ENCODE measurements at regions not wholly inside any gene's neighbourhood (a gene's known extent, or its start where the extent isn't known, plus 50 kb on each side); places are given as distances from the start of the nearest gene placed in this dataset.

GRCh38 chr9:13491138-13491492 is 211.6 kb upstream of the MPDZ start:
- H3K27me3 Mint-ChIP-seq: no peaks in the 10 kb centered on the region
- no peak overlapping the region for H3K4me3 Mint-ChIP-seq
- H3K4me1 Mint-ChIP-seq: no peaks in the 10 kb centered on the region
- H3K9me3 Mint-ChIP-seq: peaks cover 8% of the 10 kb centered on the region
- ATAC-seq: no peak
- no peak overlapping the region for H3K27ac Mint-ChIP-seq
- H3K36me3 Mint-ChIP-seq: no peaks in the 10 kb centered on the region

DNA sequence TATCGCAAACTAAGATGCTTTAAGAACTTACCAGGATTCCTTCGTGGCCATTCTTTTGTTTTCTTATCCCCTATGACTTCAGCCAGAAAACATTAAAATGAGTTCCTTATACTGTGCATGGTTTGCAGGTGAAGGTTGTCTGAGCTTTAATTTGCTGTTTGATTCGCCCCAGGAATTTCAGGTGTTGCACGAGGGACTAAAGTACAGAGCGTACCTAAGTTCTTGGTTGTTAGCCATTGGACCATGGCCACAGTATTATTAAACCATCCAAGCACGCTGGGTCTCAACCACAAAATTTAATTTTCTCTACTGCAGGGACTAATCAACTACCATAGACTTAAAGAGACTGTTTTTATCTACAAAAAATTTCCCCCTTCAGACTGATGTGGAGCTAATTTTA is 208.4 kb upstream of the MPDZ start:
- no peak for ATAC-seq
- H3K4me3 Mint-ChIP-seq: no peak overlapping the region
- H3K27me3 Mint-ChIP-seq: no peaks in the 10 kb centered on the region
- no peaks in the 10 kb centered on the region for H3K36me3 Mint-ChIP-seq
- no peaks in the 10 kb centered on the region for H3K4me1 Mint-ChIP-seq
- no peak overlapping the region for H3K27ac Mint-ChIP-seq
- H3K9me3 Mint-ChIP-seq: peaks cover 4% of the 10 kb centered on the region

DNA sequence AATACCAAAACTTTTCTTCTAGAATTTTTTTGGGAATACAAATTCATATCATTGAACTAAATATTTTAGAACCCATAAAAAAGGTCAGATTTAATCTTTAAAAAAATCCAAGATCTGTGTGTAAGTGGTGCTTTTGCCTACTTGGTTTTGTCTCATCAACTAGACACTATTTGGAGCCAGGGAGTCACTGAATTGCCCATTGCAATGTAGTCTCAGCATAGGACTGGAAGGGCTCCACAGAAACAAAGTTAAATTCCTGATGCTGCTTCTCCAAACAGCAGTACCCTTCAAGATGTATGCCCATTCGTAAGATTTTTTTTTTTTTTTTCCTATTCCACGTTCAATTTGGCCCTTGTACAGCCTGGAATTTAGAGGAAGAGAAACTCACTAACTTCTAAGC is 208.0 kb upstream of the MPDZ start:
- Mint-ChIP-seq H3K4me3 (no peak overlapping the region), H3K27ac (no peak overlapping the region)

GRCh38 chr9:13487071-13487470 is 207.6 kb upstream of the MPDZ start:
- peaks cover 5% of the 10 kb centered on the region for H3K9me3 Mint-ChIP-seq
- no peak overlapping the region for H3K27ac Mint-ChIP-seq
- no peak for ATAC-seq
- no peak overlapping the region for H3K4me3 Mint-ChIP-seq
- H3K4me1 Mint-ChIP-seq: no peaks in the 10 kb centered on the region
- no peaks in the 10 kb centered on the region for H3K36me3 Mint-ChIP-seq
- H3K27me3 Mint-ChIP-seq: no peaks in the 10 kb centered on the region

More for the DNA sequence above, 208.0 kb upstream of the MPDZ start:
- Mint-ChIP-seq H3K9me3 (peaks cover 5% of the 10 kb centered on the region), H3K36me3 (no peaks in the 10 kb centered on the region), H3K27me3 (no peaks in the 10 kb centered on the region), H3K4me1 (no peaks in the 10 kb centered on the region)
- no peak for ATAC-seq

- no peak for ATAC-seq
- Mint-ChIP-seq H3K36me3 (no peaks in the 10 kb centered on the region), H3K9me3 (peaks cover 7% of the 10 kb centered on the region), H3K27me3 (no peaks in the 10 kb centered on the region), H3K27ac (no peak overlapping the region), H3K4me3 (no peak overlapping the region), H3K4me1 (no peaks in the 10 kb centered on the region)
These were observed 205.6 kb upstream of the MPDZ start for GRCh38 chr9:13485068-13485596.

DNA sequence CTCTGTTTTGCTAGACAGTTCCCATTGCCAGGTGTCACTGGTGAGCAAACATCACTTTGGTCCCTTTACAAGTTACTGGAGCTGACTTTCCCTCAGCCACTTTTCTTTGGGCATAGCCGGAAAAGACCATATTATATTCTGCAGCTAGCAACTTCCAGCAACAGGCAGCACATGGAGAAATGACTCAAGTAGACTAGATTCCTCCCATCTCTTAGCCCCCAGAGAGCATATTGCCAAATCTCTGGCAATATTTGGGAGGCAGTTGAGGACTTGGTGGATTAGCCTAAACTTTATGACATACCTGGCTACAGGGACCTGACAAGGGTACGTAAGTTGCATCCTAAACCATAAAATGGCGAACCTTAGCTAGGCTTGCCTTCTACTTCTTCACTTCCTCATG is 204.7 kb upstream of the MPDZ start:
- Mint-ChIP-seq H3K4me1 (no peaks in the 10 kb centered on the region), H3K36me3 (no peaks in the 10 kb centered on the region), H3K9me3 (peaks cover 7% of the 10 kb centered on the region), H3K4me3 (no peak overlapping the region), H3K27ac (no peak overlapping the region), H3K27me3 (no peaks in the 10 kb centered on the region)
- ATAC-seq: no peak

GRCh38 chr9:13481274-13481673 is 201.8 kb upstream of the MPDZ start:
- H3K36me3 Mint-ChIP-seq: no peaks in the 10 kb centered on the region
- ATAC-seq: no peak
- no peaks in the 10 kb centered on the region for H3K4me1 Mint-ChIP-seq
- H3K27ac Mint-ChIP-seq: no peak overlapping the region
- H3K9me3 Mint-ChIP-seq: peaks cover 13% of the 10 kb centered on the region
- no peak overlapping the region for H3K4me3 Mint-ChIP-seq
- H3K27me3 Mint-ChIP-seq: no peaks in the 10 kb centered on the region

- H3K4me1 Mint-ChIP-seq: no peaks in the 10 kb centered on the region
- no peak for ATAC-seq
- H3K36me3 Mint-ChIP-seq: no peaks in the 10 kb centered on the region
- H3K27ac Mint-ChIP-seq: no peak overlapping the region
- H3K4me3 Mint-ChIP-seq: no peak overlapping the region
- peaks cover 18% of the 10 kb centered on the region for H3K9me3 Mint-ChIP-seq
- H3K27me3 Mint-ChIP-seq: no peaks in the 10 kb centered on the region
These were observed 201.2 kb upstream of the MPDZ start for GRCh38 chr9:13480693-13481092.

DNA sequence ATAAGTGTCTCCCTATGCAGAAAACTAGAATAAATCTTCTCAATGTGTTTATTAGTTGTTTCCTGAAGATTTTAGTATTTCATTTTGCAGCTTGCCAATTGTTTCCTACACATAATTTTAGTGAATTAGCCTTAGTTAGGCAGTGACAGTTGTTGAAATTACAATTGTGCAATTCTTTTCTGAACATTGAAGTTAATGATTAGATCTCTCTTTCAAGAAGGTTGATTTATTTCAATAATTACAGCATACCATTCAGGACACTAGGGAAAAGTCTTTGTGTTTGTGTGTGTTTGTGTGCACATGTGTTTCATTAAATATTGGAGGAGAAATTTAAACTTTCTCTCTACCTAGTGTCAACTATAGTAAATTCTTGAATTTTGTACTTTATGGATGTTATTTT is 199.6 kb upstream of the MPDZ start:
- H3K4me3 Mint-ChIP-seq: no peak overlapping the region
- H3K4me1 Mint-ChIP-seq: no peaks in the 10 kb centered on the region
- ATAC-seq: no peak
- H3K27me3 Mint-ChIP-seq: no peaks in the 10 kb centered on the region
- H3K27ac Mint-ChIP-seq: no peak overlapping the region
- no peaks in the 10 kb centered on the region for H3K36me3 Mint-ChIP-seq
- peaks cover 23% of the 10 kb centered on the region for H3K9me3 Mint-ChIP-seq

GRCh38 chr9:13478639-13479038 is 199.1 kb upstream of the MPDZ start:
- Mint-ChIP-seq H3K27me3 (no peaks in the 10 kb centered on the region), H3K4me1 (no peaks in the 10 kb centered on the region)

GRCh38 chr9:13478160-13478559 is 198.7 kb upstream of the MPDZ start:
- no peak for ATAC-seq
- no peaks in the 10 kb centered on the region for H3K4me1 Mint-ChIP-seq
- no peak overlapping the region for H3K27ac Mint-ChIP-seq
- H3K36me3 Mint-ChIP-seq: no peaks in the 10 kb centered on the region
- no peak overlapping the region for H3K4me3 Mint-ChIP-seq
- peaks cover 23% of the 10 kb centered on the region for H3K9me3 Mint-ChIP-seq
- H3K27me3 Mint-ChIP-seq: no peaks in the 10 kb centered on the region

More at GRCh38 chr9:13478639-13479038, 199.1 kb upstream of the MPDZ start:
- Mint-ChIP-seq H3K36me3 (no peaks in the 10 kb centered on the region), H3K27ac (no peak overlapping the region), H3K9me3 (peaks cover 23% of the 10 kb centered on the region), H3K4me3 (no peak overlapping the region)
- no peak for ATAC-seq

DNA sequence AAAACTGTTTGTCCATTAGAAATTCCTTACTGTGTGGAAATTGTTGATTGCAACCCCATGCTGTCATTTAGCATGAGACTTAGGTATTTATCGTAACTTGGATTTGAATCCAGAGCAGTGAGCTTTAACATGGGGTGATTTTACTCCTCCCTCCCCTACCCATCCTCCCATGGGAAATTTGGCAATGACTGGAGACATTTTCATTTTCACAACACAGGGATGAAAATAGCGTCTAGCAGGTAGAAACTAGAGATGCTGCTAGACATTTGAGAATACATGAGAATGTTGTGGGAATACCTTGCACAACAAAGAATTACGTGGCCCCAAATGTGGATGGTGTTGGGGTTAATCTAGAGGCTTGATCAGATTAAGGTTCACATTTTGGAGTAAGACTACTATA is 191.3 kb upstream of the MPDZ start:
- no peaks in the 10 kb centered on the region for H3K27me3 Mint-ChIP-seq

GRCh38 chr9:13467157-13467556 is 187.7 kb upstream of the MPDZ start:
- Mint-ChIP-seq H3K4me3 (no peak overlapping the region), H3K4me1 (no peaks in the 10 kb centered on the region), H3K27me3 (no peaks in the 10 kb centered on the region), H3K9me3 (peaks cover 7% of the 10 kb centered on the region), H3K36me3 (no peaks in the 10 kb centered on the region), H3K27ac (no peak overlapping the region)
- ATAC-seq: no peak

More for the DNA sequence above, 191.3 kb upstream of the MPDZ start:
- H3K27ac Mint-ChIP-seq: no peak overlapping the region
- H3K4me1 Mint-ChIP-seq: no peaks in the 10 kb centered on the region
- ATAC-seq: no peak
- no peaks in the 10 kb centered on the region for H3K36me3 Mint-ChIP-seq
- no peak overlapping the region for H3K4me3 Mint-ChIP-seq
- peaks cover 15% of the 10 kb centered on the region for H3K9me3 Mint-ChIP-seq

DNA sequence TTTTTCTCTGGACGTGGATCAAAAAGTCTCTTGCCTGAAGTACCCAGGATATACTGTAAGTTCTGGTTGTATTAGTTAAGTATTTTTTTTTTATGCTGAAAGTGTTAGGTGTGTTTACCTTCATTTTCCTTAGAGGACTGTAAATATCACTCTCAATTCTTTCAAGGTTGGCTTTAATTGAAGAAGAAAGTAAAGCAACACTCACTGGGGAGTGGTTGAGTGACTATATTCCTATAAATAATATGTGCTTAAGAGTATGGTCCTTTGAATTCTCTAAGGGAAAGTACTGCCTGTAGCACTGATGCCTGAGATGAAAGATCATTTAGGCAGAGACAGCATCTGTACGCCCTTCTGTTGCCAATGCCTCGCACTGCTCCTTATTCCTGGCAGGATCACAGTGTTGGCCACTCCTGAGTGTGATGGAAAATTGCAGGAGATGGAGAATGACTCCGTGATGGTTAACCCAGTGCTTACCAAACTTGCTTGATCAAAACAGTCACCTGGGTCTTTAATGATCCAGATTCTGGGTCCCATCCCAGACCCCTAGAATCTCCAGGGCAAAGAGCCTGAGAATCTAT is 182.0 kb upstream of the MPDZ start:
- no peaks in the 10 kb centered on the region for H3K27me3 Mint-ChIP-seq
- H3K9me3 Mint-ChIP-seq: peaks cover 9% of the 10 kb centered on the region
- H3K4me1 Mint-ChIP-seq: no peaks in the 10 kb centered on the region
- no peak overlapping the region for H3K27ac Mint-ChIP-seq
- H3K36me3 Mint-ChIP-seq: no peaks in the 10 kb centered on the region
- H3K4me3 Mint-ChIP-seq: no peak overlapping the region
- no peak for ATAC-seq

GRCh38 chr9:13459071-13459470 is 179.6 kb upstream of the MPDZ start:
- no peaks in the 10 kb centered on the region for H3K27me3 Mint-ChIP-seq
- H3K36me3 Mint-ChIP-seq: no peaks in the 10 kb centered on the region
- H3K27ac Mint-ChIP-seq: no peak overlapping the region
- no peak overlapping the region for H3K4me3 Mint-ChIP-seq
- peaks cover 9% of the 10 kb centered on the region for H3K9me3 Mint-ChIP-seq
- ATAC-seq: no peak
- H3K4me1 Mint-ChIP-seq: no peaks in the 10 kb centered on the region

DNA sequence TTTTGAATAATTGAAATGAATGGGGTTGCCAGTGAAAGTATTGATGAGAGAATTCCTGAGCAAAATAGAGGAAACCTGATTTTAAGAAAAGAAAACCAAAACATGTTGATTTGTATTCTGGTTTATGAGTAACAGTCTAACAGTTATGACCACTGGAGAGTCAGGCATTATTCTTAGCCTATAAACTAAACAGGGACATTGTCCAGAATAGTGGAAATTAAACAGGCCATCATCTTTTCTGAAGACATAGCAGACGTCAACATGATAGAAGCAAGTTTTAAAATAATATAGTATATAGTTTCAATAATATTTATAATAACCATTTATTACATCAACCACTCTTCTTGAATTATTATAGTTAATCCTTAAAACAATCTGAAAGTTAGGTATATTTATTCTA is 178.3 kb upstream of the MPDZ start:
- Mint-ChIP-seq H3K36me3 (no peaks in the 10 kb centered on the region), H3K9me3 (peaks cover 9% of the 10 kb centered on the region), H3K4me3 (no peak overlapping the region), H3K27me3 (no peaks in the 10 kb centered on the region), H3K4me1 (no peaks in the 10 kb centered on the region), H3K27ac (no peak overlapping the region)
- ATAC-seq: no peak

- H3K9me3 Mint-ChIP-seq: no peaks in the 10 kb centered on the region
These were observed 171.2 kb upstream of the MPDZ start for GRCh38 chr9:13450723-13451122.

More at GRCh38 chr9:13450723-13451122, 171.2 kb upstream of the MPDZ start:
- no peaks in the 10 kb centered on the region for H3K4me1 Mint-ChIP-seq
- ATAC-seq: no peak
- H3K4me3 Mint-ChIP-seq: no peak overlapping the region
- H3K27ac Mint-ChIP-seq: no peak overlapping the region
- H3K27me3 Mint-ChIP-seq: no peaks in the 10 kb centered on the region
- H3K36me3 Mint-ChIP-seq: no peaks in the 10 kb centered on the region
